Peyer's patch (tissue), 4 donors: ENCODE measurements at regions not wholly inside any gene's neighbourhood (a gene's known extent, or its start where the extent isn't known, plus 50 kb on each side); places are given as distances from the start of the nearest gene placed in this dataset.
"Not testable (repeated sequence)": the region's sequence is repeated elsewhere in the genome, so short reads cannot be mapped to it uniquely, and the experiment has no call there.

Source experiments
- DNase-seq, 3 donors: peaks; one replicate each; pipeline ENCODE4 v3.0.0-alpha.2; 2017 to 2019
- H3K27ac ChIP-seq, 4 donors: fragments of 200-600 bp; sonication (generic); one replicate each; pipeline ENCODE4 v1.5.1; 2016 to 2019
- H3K27me3 ChIP-seq, 2 donors: fragments of 200-600 bp; sonication (generic); one replicate each; pipeline ENCODE4 v1.5.1; 2019
- H3K36me3 ChIP-seq, 3 donors: fragments of 200-600 bp; sonication (generic); one replicate each; pipeline ENCODE4 v1.5.1; 2016 to 2019
- H3K4me1 ChIP-seq, 4 donors: fragments of 200-600 bp; sonication (generic); one replicate each; pipeline ENCODE4 v1.5.1; 2016 to 2019
- H3K4me3 ChIP-seq, 4 donors: fragments of 200-600 bp; sonication (generic); 1 replicate in 3 of 4; 2 replicates in 1 of 4; pipeline ENCODE4 v1.5.1; 2016 to 2019; ENCODE audit warnings: mild to moderate bottlenecking in 1 of 4
- H3K9me3 ChIP-seq, 4 donors: fragments of 200-600 bp; sonication (generic); one replicate each; pipeline ENCODE4 v1.5.1; 2016 to 2019; ENCODE audit warnings: mild to moderate bottlenecking in 1 of 4
- POLR2A ChIP-seq, 2 donors: fragments of 450-650 bp; IDR thresholded peaks; one replicate each; pipeline ENCODE4 v1.5.1; 2017; ENCODE audit warnings: antibody characterized with exemption in 2 of 2, mild to moderate bottlenecking in 2 of 2, moderate library complexity in 2 of 2
- TF ChIP-seq, protein P1 (sequence below), 6 experiments: fragments of 450-650 bp in 4 of 6; fragments of 200-600 bp in 2 of 6; sonication (generic) in 1 of 6; IDR thresholded peaks; one replicate each; pipeline ENCODE4 v1.5.1; 2017 to 2019; ENCODE audit warnings: antibody characterized with exemption in 6 of 6, mild to moderate bottlenecking in 3 of 6, moderate library complexity in 1 of 6

DNA sequence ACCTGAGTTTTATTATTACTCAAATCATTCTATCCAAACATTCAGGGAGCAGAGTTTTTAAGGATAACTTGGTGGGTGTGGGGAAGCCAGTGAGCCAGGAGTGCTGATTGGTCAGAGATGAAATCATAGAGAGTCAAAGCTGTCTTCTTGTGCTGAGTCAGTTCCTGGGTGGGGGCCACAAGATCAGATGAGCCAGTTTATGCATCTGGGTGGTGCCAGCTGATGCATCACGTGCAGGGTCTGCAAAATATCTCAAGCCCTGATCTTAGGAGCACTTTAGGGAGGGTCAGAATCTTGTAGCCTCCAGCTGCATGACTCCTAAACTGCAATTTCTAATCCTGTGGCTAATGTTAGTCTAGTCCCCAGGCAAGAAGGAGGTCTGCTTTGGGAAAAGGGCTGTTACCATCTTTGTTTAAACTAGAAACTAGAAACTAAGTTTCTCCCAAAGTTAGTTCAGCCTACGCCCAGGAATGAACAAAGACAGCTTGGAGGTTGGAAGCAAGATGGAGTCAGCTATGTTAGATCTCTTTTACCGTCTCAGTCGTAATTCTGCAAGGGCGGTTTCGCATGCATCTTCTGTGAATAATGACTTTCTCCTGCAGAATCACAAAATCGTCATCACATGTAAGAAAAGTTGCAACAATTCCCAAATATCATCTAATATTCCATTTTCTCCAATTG is 97.5 kb downstream of the ZNF664 start:
- not testable (repeated sequence) for DNase-seq, H3K9me3 ChIP-seq, H3K27ac ChIP-seq, H3K4me3 ChIP-seq, H3K4me1 ChIP-seq, H3K36me3 ChIP-seq, H3K27me3 ChIP-seq

- Histone ChIP-seq H3K27ac (no peak overlapping the region), H3K4me3 (no peak overlapping the region), H3K36me3 (no peaks in the 10 kb centered on the region), H3K4me1 (no peaks in the 10 kb centered on the region), H3K27me3 (no peaks in the 10 kb centered on the region), H3K9me3 (peaks cover 0 to 8% (median 0%) of the 10 kb centered on the region in 4 donors)
- DNase-seq, result no peak
- TF ChIP-seq, protein P1, sequence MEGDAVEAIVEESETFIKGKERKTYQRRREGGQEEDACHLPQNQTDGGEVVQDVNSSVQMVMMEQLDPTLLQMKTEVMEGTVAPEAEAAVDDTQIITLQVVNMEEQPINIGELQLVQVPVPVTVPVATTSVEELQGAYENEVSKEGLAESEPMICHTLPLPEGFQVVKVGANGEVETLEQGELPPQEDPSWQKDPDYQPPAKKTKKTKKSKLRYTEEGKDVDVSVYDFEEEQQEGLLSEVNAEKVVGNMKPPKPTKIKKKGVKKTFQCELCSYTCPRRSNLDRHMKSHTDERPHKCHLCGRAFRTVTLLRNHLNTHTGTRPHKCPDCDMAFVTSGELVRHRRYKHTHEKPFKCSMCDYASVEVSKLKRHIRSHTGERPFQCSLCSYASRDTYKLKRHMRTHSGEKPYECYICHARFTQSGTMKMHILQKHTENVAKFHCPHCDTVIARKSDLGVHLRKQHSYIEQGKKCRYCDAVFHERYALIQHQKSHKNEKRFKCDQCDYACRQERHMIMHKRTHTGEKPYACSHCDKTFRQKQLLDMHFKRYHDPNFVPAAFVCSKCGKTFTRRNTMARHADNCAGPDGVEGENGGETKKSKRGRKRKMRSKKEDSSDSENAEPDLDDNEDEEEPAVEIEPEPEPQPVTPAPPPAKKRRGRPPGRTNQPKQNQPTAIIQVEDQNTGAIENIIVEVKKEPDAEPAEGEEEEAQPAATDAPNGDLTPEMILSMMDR (IDR thresholded peaks at IDR 0.05), result no peak
- no peak for TF ChIP-seq POLR2A (IDR thresholded peaks at IDR 0.05)
Measured at GRCh38 chr12:124071075-124071443, 98.0 kb downstream of the ZNF664 start.

GRCh38 chr12:124073356-124074035 is 100.5 kb downstream of the ZNF664 start:
- Histone ChIP-seq H3K27me3 (no peaks in the 10 kb centered on the region), H3K27ac (no peak overlapping the region), H3K4me1 (no peaks in the 10 kb centered on the region), H3K9me3 (no peaks in the 10 kb centered on the region), H3K36me3 (no peaks in the 10 kb centered on the region), H3K4me3 (no peak overlapping the region)
- TF ChIP-seq, protein P1 (IDR thresholded peaks at IDR 0.05), result no peak
- TF ChIP-seq POLR2A (IDR thresholded peaks at IDR 0.05), result no peak
- DNase-seq, result no peak

DNA sequence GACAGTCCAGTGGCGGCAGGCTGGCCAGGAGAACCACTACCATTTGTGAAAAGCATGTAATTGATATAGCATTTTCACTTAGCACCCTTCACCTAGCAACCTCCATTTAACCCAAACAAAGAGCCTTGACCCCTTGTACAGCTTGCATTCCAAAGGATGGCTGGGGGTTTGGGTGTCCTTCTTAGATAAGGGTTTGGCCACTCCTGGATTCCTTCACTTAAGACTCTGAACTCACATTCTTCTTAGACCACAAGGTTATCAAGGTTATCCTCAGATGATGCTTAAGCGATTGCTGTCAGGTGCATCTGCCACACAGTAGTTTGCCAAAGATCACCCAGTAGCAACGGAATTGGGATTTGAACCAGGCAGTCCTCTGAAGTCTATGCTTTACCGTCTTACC is 102.8 kb downstream of the ZNF664 start:
- Histone ChIP-seq H3K27ac (no peak overlapping the region), H3K27me3 (no peaks in the 10 kb centered on the region), H3K36me3 (no peaks in the 10 kb centered on the region), H3K9me3 (no peaks in the 10 kb centered on the region), H3K4me3 (no peak overlapping the region), H3K4me1 (no peaks in the 10 kb centered on the region)
- no peak for DNase-seq
- no peak for TF ChIP-seq POLR2A (IDR thresholded peaks at IDR 0.05)
- TF ChIP-seq, protein P1 (IDR thresholded peaks at IDR 0.05), result no peak

GRCh38 chr12:124077701-124078100 is 104.7 kb downstream of the ZNF664 start:
- Histone ChIP-seq H3K27me3 (no peaks in the 10 kb centered on the region), H3K4me3 (no peak overlapping the region), H3K4me1 (no peaks in the 10 kb centered on the region), H3K36me3 (no peaks in the 10 kb centered on the region), H3K27ac (no peak overlapping the region), H3K9me3 (no peaks in the 10 kb centered on the region)
- DNase-seq, result no peak
- TF ChIP-seq, protein P1 (IDR thresholded peaks at IDR 0.05), result no peak
- no peak for TF ChIP-seq POLR2A (IDR thresholded peaks at IDR 0.05)

DNA sequence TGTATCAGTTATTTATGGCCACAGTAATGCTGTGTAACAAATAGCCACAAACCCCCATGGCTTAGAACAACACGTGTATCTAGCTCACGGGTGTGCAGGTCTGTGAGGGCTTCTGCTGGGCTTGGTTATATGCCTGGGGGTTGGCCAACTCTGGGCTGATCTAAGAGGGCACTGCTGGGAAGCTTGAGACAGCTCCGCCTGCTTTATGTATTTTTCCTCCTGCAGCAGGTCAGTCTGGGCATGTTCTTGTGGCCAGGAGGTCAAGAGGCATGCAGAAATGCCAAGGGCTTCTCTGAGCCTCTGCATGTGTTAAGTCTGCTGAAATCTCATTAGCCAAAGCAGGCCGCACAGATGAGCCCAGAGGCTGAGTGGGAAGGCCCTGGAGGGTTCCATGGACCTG is 105.8 kb downstream of the ZNF664 start:
- Histone ChIP-seq H3K36me3 (no peaks in the 10 kb centered on the region), H3K27ac (no peak overlapping the region), H3K4me3 (no peak overlapping the region), H3K9me3 (no peaks in the 10 kb centered on the region), H3K27me3 (no peaks in the 10 kb centered on the region), H3K4me1 (no peaks in the 10 kb centered on the region)
- DNase-seq, result no peak
- TF ChIP-seq, protein P1 (IDR thresholded peaks at IDR 0.05), result no peak
- TF ChIP-seq POLR2A (IDR thresholded peaks at IDR 0.05), result no peak
